GM19035 (cell line): ENCODE measurements at regions not wholly inside any gene's neighbourhood (a gene's known extent, or its start where the extent isn't known, plus 50 kb on each side); places are given as distances from the start of the nearest gene placed in this dataset.
A peak's percentile ranks its signal among the peaks of the same experiment; 100 is the strongest.

Experiments used
- ATAC-seq: cut with Tn5 transposase; IDR thresholded peaks from one replicate; pipeline ENCODE4 v1.9.1; 2021; ENCODE audit not compliant: unreplicated experiment

DNA sequence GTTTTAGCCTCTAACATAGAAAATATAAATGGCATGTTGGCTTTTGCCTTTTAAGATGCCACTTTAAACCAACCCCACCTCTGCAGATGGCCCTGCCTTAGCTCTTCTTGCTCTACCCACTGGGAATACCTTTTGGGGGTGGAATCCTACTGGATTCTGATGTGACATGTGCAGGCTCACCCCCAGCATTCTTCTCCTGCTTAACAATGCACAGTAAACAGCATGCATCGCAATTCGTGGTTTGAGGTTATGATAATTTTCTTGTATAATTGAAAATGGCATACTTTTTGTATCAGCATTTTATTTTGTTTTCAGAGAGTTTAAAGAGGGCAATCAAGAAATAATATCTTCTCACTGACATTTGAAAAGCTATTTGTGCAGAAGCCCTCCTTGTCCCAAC is 167.9 kb downstream of the AREG start:
- ATAC-seq, result no peak

GRCh38 chr4:74613266-74613665 is 168.3 kb downstream of the AREG start:
- no peak for ATAC-seq

GRCh38 chr4:74615411-74615810 is 170.5 kb downstream of the AREG start:
- ATAC-seq, result no peak

DNA sequence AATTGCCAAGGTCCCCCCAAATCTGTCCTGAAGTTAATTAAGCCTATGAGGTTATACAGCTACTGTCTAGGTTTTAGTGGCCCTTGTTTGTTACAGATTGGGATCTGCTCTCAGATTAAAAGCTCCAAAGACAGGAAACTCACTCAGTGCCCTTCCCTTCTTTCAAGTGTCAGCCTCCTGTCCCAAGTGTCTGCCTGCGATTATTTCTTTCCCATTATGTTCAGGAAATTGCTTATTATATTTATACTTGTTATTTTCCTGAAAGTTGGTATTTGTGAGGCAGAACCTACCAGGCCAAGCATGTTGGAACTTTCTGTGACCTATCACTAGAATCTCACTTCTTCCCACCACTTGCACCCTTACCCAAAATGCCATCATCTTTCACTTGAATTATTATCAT is 173.2 kb downstream of the AREG start:
- no peak for ATAC-seq

GRCh38 chr4:74618659-74619058 is 173.7 kb downstream of the AREG start:
- ATAC-seq, result no peak

DNA sequence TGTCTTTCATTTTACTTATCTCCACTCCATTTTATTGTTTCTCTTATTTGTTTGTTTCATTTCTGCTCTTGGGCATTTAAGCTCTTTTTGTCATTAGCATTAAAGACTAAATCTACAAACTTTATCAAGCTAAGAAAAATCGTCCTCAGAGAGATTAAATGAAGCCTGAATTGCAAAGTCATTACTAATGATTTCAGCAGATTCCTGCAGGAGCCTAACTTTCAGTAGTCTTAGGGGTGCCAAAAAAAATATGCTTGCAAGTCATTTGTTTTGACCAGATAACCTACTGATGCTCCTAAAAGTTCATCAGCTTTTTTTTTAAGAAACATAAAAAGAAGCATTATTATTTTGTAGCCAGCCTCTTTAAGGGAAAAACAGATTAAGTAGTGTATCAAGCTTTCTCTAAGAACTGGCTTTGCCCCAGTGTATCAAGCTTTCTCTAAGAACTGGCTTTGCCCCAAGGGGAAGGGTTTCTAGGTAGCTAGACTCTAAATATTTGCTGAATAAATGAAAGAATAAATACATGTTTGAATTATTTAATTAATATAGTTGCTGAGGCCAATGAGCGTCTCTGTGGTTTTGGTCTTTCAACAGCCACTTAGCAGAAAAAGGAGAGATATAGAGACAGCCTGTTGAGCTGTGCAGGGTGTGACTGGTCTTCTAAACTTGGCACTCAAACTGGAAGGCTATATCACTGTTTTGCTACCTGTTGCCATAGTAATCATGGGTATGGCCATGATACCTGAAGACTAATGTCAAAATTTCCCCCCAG is 174.2 kb downstream of the BTC start:
- no peak for ATAC-seq

DNA sequence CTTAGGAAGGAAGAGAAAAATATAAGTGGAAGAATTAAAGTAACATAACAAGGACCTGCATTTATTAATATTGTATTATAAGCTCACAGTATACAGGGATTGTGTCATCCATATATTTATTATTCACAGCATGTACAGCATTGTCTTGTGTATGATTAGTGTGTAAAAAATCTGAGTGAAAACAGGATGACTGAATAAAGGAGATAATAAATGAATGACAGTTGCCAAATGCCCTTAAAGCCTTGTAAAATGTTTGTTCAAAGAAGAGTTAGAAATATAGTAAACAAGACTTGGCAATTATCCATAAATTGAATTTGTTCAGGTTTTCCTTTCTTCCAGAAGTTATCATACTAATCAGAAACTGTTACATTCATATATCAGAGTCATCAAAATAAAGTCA is 172.7 kb downstream of the BTC start:
- ATAC-seq, result no peak

DNA sequence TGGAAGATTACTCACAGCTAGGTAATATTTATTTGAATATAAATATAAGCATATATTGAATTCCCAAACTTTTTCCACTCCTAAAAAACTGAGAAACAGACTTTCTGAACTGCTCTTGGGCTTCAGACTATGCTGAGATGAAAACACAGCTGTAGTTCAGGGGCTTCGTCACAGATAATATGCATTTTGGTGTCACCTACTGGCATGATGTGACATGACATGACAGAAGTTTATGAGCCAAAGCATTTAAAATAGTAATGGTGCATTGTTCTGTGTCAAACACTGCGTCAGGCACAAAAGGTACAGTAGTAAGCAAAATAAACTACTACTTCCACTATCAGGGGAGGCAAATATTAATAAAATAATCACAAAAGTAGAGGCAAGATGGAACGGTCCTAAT is 171.3 kb downstream of the BTC start:
- peak; percentile 72 for ATAC-seq

DNA sequence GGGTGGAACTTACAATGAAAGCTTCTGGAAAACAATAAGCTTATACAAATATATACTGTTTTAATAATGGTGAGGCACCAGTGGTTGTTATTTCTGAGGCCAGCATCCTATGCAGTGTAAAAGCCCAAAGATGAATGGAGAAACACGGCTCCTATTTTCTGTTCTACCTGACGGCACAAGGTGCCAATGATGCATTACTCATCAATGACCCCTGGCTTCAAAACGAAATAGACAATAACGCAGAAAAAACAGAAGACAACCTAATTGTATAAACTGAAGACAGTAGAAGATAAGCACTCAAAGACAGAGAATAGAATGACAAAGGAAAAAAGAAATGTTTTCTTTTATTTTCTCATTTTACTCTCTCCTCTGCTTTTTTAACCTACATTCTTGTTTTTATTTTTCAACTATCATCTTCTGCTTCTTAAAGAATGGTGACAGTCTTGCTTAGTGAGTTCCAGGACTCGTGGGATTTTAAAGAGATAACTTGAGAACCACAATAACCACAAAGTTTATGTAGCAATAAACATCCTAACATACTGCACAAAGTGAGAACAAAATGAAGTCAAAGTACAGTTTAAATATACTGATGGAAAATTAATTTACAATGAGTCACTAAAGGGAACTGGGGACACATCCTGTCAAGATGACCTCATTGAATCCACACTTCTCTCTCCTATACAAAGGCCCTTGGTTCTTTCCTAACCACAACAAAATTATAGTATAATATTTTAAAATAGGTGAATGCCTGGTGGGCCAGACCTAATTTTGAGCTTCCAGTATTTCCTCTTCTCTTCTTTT is 169.8 kb downstream of the BTC start:
- ATAC-seq, result no peak

- no peak for ATAC-seq
These were observed 168.3 kb downstream of the BTC start for GRCh38 chr4:74625981-74626380.

GRCh38 chr4:74627093-74627492 is 167.2 kb downstream of the BTC start:
- no peak for ATAC-seq

DNA sequence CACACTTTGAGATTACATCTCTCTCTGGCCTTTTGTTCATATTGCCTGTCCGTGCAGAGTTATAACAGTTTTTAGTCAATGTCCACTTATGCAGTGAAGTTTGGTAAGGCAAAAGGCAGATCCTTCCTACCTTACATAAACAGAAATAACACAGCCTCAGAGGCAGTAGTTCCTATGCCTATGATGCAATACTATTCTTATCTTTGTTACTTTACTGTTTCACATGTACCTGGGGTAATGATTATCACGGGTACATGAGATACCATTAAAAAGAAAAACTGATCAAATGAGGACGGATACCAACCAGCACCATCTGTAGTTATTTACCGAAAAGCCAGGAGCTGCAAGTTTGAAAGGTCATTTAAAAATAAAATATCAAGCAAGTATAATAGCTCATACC is 166.8 kb downstream of the BTC start:
- no peak for ATAC-seq

DNA sequence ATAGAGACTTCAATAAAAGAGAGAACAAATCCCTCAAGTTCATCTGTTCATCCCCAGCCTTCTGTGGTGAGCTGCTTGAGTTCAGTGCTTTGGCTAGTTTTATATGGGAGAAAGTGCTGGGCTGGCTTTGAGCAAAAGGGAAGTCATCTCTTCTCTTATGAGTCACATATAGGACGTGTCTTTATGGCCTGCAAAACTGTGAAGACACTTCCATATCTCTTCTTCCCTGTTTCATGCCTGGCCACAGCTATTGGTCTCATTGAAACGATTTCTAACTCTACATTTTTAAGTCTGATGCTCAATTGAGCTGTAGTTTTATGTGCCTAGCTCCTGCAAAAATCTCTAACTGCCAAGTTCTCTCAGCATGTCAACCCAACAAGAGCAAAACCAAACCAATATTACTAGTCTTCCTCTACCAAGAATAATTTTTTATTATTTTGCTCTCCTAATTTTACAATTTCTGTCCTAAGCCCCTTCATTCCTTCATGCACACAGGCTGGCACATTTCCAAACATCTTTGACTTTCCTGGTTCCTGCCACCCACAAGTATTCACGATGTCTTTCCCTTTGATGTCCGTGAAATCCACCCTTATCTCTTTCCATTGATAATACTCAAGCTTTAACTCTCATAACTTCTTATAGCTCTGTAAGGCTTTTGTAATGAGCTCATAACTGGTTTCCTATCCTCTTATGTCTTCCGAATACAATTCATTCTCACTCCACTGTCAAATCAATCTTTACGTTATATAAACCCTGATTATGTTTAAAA is 165.3 kb downstream of the BTC start:
- no peak for ATAC-seq

DNA sequence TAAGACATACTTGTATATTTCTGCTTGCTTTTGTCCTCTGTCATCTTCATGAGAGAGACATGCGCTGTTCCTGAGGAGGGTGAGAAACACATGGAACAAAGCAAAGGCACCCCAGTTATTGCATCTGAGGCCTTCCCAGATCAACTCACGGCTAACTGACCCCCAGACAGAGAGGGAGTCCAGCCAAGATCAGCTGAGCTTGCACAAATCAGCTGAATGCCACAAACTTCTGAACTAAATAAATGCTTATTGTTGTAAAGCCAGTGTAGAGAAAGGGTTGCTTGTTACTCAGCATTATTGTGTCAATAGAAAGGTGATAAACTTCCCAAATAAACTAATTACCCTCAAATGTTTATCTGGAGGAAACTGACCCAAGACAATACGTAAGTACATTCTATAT is 163.8 kb downstream of the BTC start:
- no peak for ATAC-seq

GRCh38 chr4:74631338-74631737 is 163.0 kb downstream of the BTC start:
- ATAC-seq, result no peak

- no peak for ATAC-seq
These were observed 162.3 kb downstream of the BTC start for GRCh38 chr4:74631988-74632387.

- no peak for ATAC-seq
These were observed 161.7 kb downstream of the BTC start for GRCh38 chr4:74632634-74633033.

DNA sequence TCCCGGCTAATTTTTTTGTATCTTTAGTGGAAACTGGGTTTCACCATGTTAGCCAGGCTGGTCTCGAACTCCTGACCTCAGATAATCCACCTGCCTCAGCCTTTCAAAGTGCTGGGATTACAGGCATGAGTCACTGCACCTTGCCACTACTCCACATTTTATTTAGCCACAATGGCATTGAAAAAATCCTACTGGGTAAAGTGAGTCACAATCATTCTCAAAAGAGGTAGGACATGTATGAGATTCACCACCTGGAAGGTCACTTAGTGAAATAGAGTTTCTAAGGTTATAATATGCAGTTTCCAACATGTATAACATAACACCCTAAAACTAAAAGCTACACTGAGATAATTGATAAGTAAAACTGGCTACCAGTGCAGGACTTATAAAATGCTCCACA is 159.2 kb downstream of the BTC start:
- ATAC-seq, result no peak

DNA sequence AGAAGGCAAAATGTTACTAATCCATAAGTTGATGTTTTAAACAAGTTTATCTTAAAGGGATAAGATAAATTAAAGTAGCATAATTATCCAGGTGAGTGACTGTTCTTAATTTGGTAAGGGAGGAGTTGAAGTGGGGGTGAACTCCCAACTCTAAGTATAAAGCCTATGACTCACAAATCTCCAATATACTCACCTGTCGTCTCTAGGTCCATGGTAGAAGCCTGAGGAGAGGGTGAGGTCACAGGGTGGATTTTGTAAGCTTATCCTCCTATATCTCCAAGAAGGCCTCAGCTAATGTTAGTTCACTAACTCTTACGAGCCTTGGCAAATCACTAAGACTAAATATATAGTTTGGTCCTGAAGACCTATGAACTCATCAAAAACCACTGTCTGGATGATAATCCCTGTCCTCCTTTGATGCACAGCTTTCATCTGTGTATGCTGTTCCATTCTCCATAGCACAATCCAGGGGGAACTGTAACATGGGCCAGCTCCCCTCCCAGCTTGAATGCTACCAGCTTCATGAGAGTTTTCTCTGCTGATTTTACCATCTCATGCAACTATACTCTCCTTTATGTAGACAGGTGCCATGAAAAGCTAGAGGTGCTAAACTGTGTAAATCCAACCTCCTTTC is 158.7 kb downstream of the BTC start:
- no peak for ATAC-seq

GRCh38 chr4:74638001-74638400 is 156.3 kb downstream of the BTC start:
- ATAC-seq, result no peak

- ATAC-seq, result no peak
These were observed 155.6 kb downstream of the BTC start for GRCh38 chr4:74638689-74639088.
